GM21367 (cell line): ENCODE measurements at regions not wholly inside any gene's neighbourhood (a gene's known extent, or its start where the extent isn't known, plus 50 kb on each side); places are given as distances from the start of the nearest gene placed in this dataset.
"Not testable (repeated sequence)": the region's sequence is repeated elsewhere in the genome, so short reads cannot be mapped to it uniquely, and the experiment has no call there.

ENCODE experiments used
- ATAC-seq: cut with Tn5 transposase; IDR thresholded peaks from one replicate; pipeline ENCODE4 v1.9.1; 2021; ENCODE audit not compliant: unreplicated experiment

- ATAC-seq = no peak
Observed at GRCh38 chr4:65265526-65265925, 404.8 kb downstream of the EPHA5 start.

GRCh38 chr4:65259296-65259695, 411.0 kb downstream of the EPHA5 start:
- ATAC-seq = no peak

GRCh38 chr4:65250916-65251315, 419.4 kb downstream of the EPHA5 start:
- ATAC-seq = no peak

GRCh38 chr4:65249111-65249510, 421.2 kb downstream of the EPHA5 start:
- ATAC-seq = no peak

- ATAC-seq = no peak
Observed at GRCh38 chr4:65242156-65242846, 428.0 kb downstream of the EPHA5 start.

- no peak for ATAC-seq
Observed at GRCh38 chr4:65241257-65241997, 428.9 kb downstream of the EPHA5 start.

- no peak for ATAC-seq
Observed at GRCh38 chr4:65234061-65234460, 436.2 kb downstream of the EPHA5 start.

GRCh38 chr4:65227628-65228027, 442.7 kb downstream of the EPHA5 start:
- ATAC-seq = no peak

GRCh38 chr4:65223601-65224000, 446.7 kb downstream of the EPHA5 start:
- no peak for ATAC-seq

- not testable (repeated sequence) for ATAC-seq
Observed at GRCh38 chr4:65223074-65223473, 447.2 kb downstream of the EPHA5 start.

GRCh38 chr4:65217179-65217578, 453.1 kb downstream of the EPHA5 start:
- no peak for ATAC-seq

GRCh38 chr4:65202853-65203236, 467.4 kb downstream of the EPHA5 start:
- no peak for ATAC-seq

GRCh38 chr4:65202165-65202852, 468.0 kb downstream of the EPHA5 start:
- no peak for ATAC-seq

- no peak for ATAC-seq
Observed at GRCh38 chr4:65195666-65196065, 474.6 kb downstream of the EPHA5 start.

GRCh38 chr4:65195002-65195401, 475.3 kb downstream of the EPHA5 start:
- ATAC-seq = no peak

GRCh38 chr4:65193985-65194384, 476.3 kb downstream of the EPHA5 start:
- ATAC-seq = no peak

- no peak for ATAC-seq
Observed at GRCh38 chr4:65190780-65191179, 479.5 kb downstream of the EPHA5 start.

- ATAC-seq = no peak
Observed at GRCh38 chr4:65175585-65175984, 494.7 kb downstream of the EPHA5 start.

- ATAC-seq = no peak
Observed at GRCh38 chr4:65170768-65171514, 499.3 kb downstream of the EPHA5 start.

- ATAC-seq = no peak
Observed at GRCh38 chr4:65167719-65168118, 502.6 kb downstream of the EPHA5 start.

GRCh38 chr4:65152205-65152604, 518.1 kb downstream of the EPHA5 start:
- no peak for ATAC-seq
